Neural cell (in vitro differentiated cells): ENCODE measurements at regions not wholly inside any gene's neighbourhood (a gene's known extent, or its start where the extent isn't known, plus 50 kb on each side); places are given as distances from the start of the nearest gene placed in this dataset.

Source experiments
- CTCF ChIP-seq: fragments of 450-650 bp; IDR thresholded peaks from 2 replicates; pipeline ENCODE4 v1.5.1; 2014; ENCODE audit warnings: antibody characterized with exemption, mild to moderate bottlenecking, moderate library complexity; ENCODE audit not compliant: poor library complexity, severe bottlenecking
- EP300 ChIP-seq: fragments of 450-650 bp; conservative IDR thresholded peaks from 2 replicates; pipeline ENCODE4 v1.6.1; 2014; ENCODE audit warnings: antibody characterized with exemption, mild to moderate bottlenecking, moderate library complexity; ENCODE audit not compliant: poor library complexity, severe bottlenecking
- EZH2 ChIP-seq: fragments of 200-600, 300-800 bp; shearing (Covaris generic), sonication (generic); IDR thresholded peaks from 2 replicates; pipeline ENCODE4 v1.6.1; 2014; ENCODE audit warnings: antibody characterized with exemption, low read length, borderline replicate concordance, mild to moderate bottlenecking; ENCODE audit not compliant: insufficient read depth, poor library complexity, severe bottlenecking
- POLR2AphosphoS5 ChIP-seq: IDR thresholded peaks from 2 replicates; pipeline ENCODE4 v1.6.1; 2012
- REST ChIP-seq: IDR thresholded peaks from 2 replicates; pipeline ENCODE4 v1.6.1; 2012; ENCODE audit warnings: borderline replicate concordance
- TAF1 ChIP-seq: IDR thresholded peaks from 2 replicates; pipeline ENCODE4 v1.6.1; 2012; ENCODE audit warnings: low read depth

GRCh38 chr10:65235846-65236245 is 1690.0 kb upstream of the LRRTM3 start:
- TF ChIP-seq CTCF (no peak), EZH2 (no peak), REST (no peak), EP300 (no peak), POLR2AphosphoS5 (no peak), TAF1 (no peak)
